ENCODE measurements at regions not wholly inside any gene's neighbourhood (a gene's known extent, or its start where the extent isn't known, plus 50 kb on each side); places are given as distances from the start of the nearest gene placed in this dataset.

GRCh38 chr1:200336101-200336845 is 73.6 kb downstream of the ZNF281 start:
- DNase-seq: peak; percentile 72
- Histone ChIP-seq H3K9me3 (ENCODE audit: low read depth) (no peaks in the 10 kb centered on the region), H3K4me3 (peak overlapping the region; percentile 19; the same call in 1 of the 2 replicates), H3K9me2 (ENCODE audit: insufficient read depth) (no peaks in the 10 kb centered on the region), H3K79me2 (ENCODE audit: insufficient read depth) (no peaks in the 10 kb centered on the region), H3K4me2 (ENCODE audit: unreplicated experiment) (peak overlapping the region; percentile 22), H3F3A (ENCODE audit: insufficient read depth) (peaks cover 30% of the 10 kb centered on the region), H3K4me1 (ENCODE audit: insufficient read depth) (peaks cover 27% of the 10 kb centered on the region), H2AFZ (peak overlapping the region; percentile 7), H3K9ac (peak overlapping the region; percentile 15; the same call in 1 of the 2 replicates), H3K27ac (peak overlapping the region; percentile 64), H4K20me1 (ENCODE audit: insufficient read depth) (no peaks in the 10 kb centered on the region), H3K27me3 (replicated peaks; ENCODE audit: insufficient read depth) (no peaks in the 10 kb centered on the region), H3K36me3 (ENCODE audit: low read depth) (no peaks in the 10 kb centered on the region)
- TF ChIP-seq EZH2phosphoT487 (IDR thresholded peaks at IDR 0.05; ENCODE audit: insufficient read depth, low read depth) (0 out of 2 replicates have a peak, but pooled peaks have one; percentile 29), EZH2 (IDR thresholded peaks at IDR 0.05; ENCODE audit: insufficient read depth, poor library complexity, severe bottlenecking) (no peak)
- 41 to 43% methylated on average over 4 of the region's 4 CpGs for WGBS, 2 experiments (ENCODE audit: low coverage in 1 of 2, low lambda C conversion rate in 2 of 2, missing lambda C conversion rate in 2 of 2)
- in situ Hi-C loops (cut with MboI): no loop called here

GRCh38 chr1:200334661-200335256 is 75.1 kb downstream of the ZNF281 start:
- Histone ChIP-seq H3K27me3 (replicated peaks; ENCODE audit: insufficient read depth) (no peaks in the 10 kb centered on the region), H3K27ac (no peak overlapping the region)
- in situ Hi-C loops (cut with MboI): no loop called here

GRCh38 chr1:200333329-200333728 is 76.5 kb downstream of the ZNF281 start:
- no peak overlapping the region for H3K4me3 ChIP-seq
- H2AFZ ChIP-seq: no peak overlapping the region
- H3K79me2 ChIP-seq (ENCODE audit: insufficient read depth): no peaks in the 10 kb centered on the region
- H3K9ac ChIP-seq: no peak overlapping the region
- H3K9me3 ChIP-seq (ENCODE audit: low read depth): no peaks in the 10 kb centered on the region
- DNase-seq: no peak
- no peak overlapping the region for H3K27ac ChIP-seq
- H3K9me2 ChIP-seq (ENCODE audit: insufficient read depth): no peaks in the 10 kb centered on the region
- no peaks in the 10 kb centered on the region for H3K27me3 ChIP-seq (replicated peaks; ENCODE audit: insufficient read depth)
- H3K4me2 ChIP-seq (ENCODE audit: unreplicated experiment): no peak overlapping the region
- in situ Hi-C loops (cut with MboI): no loop called here
- TF ChIP-seq EZH2phosphoT487 (IDR thresholded peaks at IDR 0.05; ENCODE audit: insufficient read depth, low read depth): no peak
- no peaks in the 10 kb centered on the region for H3K36me3 ChIP-seq (ENCODE audit: low read depth)
- H3F3A ChIP-seq (ENCODE audit: insufficient read depth): peaks cover 26% of the 10 kb centered on the region
- WGBS, 2 experiments (ENCODE audit: low coverage in 1 of 2, low lambda C conversion rate in 2 of 2, missing lambda C conversion rate in 2 of 2): 90 to 92% methylated on average over 7 of the region's 7 CpGs
- no peaks in the 10 kb centered on the region for H4K20me1 ChIP-seq (ENCODE audit: insufficient read depth)
- peaks cover 27% of the 10 kb centered on the region for H3K4me1 ChIP-seq (ENCODE audit: insufficient read depth)

More at GRCh38 chr1:200334661-200335256, 75.1 kb downstream of the ZNF281 start:
- Histone ChIP-seq H3K9me2 (ENCODE audit: insufficient read depth) (no peaks in the 10 kb centered on the region), H3K79me2 (ENCODE audit: insufficient read depth) (no peaks in the 10 kb centered on the region), H3K4me1 (ENCODE audit: insufficient read depth) (peaks cover 27% of the 10 kb centered on the region), H3F3A (ENCODE audit: insufficient read depth) (peaks cover 30% of the 10 kb centered on the region), H3K9me3 (ENCODE audit: low read depth) (no peaks in the 10 kb centered on the region), H3K9ac (no peak overlapping the region), H3K4me2 (ENCODE audit: unreplicated experiment) (no peak overlapping the region), H2AFZ (no peak overlapping the region), H3K4me3 (no peak overlapping the region), H3K36me3 (ENCODE audit: low read depth) (no peaks in the 10 kb centered on the region), H4K20me1 (ENCODE audit: insufficient read depth) (no peaks in the 10 kb centered on the region)
- no peak for DNase-seq
- TF ChIP-seq EZH2phosphoT487 (IDR thresholded peaks at IDR 0.05; ENCODE audit: insufficient read depth, low read depth) (no peak), EZH2 (IDR thresholded peaks at IDR 0.05; ENCODE audit: insufficient read depth, poor library complexity, severe bottlenecking) (no peak)
- WGBS, 2 experiments (ENCODE audit: low coverage in 1 of 2, low lambda C conversion rate in 2 of 2, missing lambda C conversion rate in 2 of 2): 89 to 91% methylated on average over 2 of the region's 2 CpGs

GRCh38 chr1:200332716-200333115 is 77.1 kb downstream of the ZNF281 start:
- H3K79me2 ChIP-seq (ENCODE audit: insufficient read depth): no peaks in the 10 kb centered on the region
- no peak overlapping the region for H3K27ac ChIP-seq
- peaks cover 20% of the 10 kb centered on the region for H3F3A ChIP-seq (ENCODE audit: insufficient read depth)
- no peaks in the 10 kb centered on the region for H3K27me3 ChIP-seq (replicated peaks; ENCODE audit: insufficient read depth)
- no peaks in the 10 kb centered on the region for H3K36me3 ChIP-seq (ENCODE audit: low read depth)
- no peaks in the 10 kb centered on the region for H3K9me2 ChIP-seq (ENCODE audit: insufficient read depth)
- in situ Hi-C loops (cut with MboI): no loop called here
- H3K4me2 ChIP-seq (ENCODE audit: unreplicated experiment): no peak overlapping the region
- H3K9ac ChIP-seq: no peak overlapping the region
- H3K9me3 ChIP-seq (ENCODE audit: low read depth): no peaks in the 10 kb centered on the region
- no peak overlapping the region for H3K4me3 ChIP-seq
- no peaks in the 10 kb centered on the region for H4K20me1 ChIP-seq (ENCODE audit: insufficient read depth)
- no peak overlapping the region for H2AFZ ChIP-seq
- H3K4me1 ChIP-seq (ENCODE audit: insufficient read depth): peaks cover 26% of the 10 kb centered on the region
- TF ChIP-seq EZH2phosphoT487 (IDR thresholded peaks at IDR 0.05; ENCODE audit: insufficient read depth, low read depth) (no peak), EZH2 (IDR thresholded peaks at IDR 0.05; ENCODE audit: insufficient read depth, poor library complexity, severe bottlenecking) (no peak)
- peak; percentile 13 for DNase-seq
